ENCODE measurements at regions not wholly inside any gene's neighbourhood (a gene's known extent, or its start where the extent isn't known, plus 50 kb on each side); places are given as distances from the start of the nearest gene placed in this dataset.

DNA sequence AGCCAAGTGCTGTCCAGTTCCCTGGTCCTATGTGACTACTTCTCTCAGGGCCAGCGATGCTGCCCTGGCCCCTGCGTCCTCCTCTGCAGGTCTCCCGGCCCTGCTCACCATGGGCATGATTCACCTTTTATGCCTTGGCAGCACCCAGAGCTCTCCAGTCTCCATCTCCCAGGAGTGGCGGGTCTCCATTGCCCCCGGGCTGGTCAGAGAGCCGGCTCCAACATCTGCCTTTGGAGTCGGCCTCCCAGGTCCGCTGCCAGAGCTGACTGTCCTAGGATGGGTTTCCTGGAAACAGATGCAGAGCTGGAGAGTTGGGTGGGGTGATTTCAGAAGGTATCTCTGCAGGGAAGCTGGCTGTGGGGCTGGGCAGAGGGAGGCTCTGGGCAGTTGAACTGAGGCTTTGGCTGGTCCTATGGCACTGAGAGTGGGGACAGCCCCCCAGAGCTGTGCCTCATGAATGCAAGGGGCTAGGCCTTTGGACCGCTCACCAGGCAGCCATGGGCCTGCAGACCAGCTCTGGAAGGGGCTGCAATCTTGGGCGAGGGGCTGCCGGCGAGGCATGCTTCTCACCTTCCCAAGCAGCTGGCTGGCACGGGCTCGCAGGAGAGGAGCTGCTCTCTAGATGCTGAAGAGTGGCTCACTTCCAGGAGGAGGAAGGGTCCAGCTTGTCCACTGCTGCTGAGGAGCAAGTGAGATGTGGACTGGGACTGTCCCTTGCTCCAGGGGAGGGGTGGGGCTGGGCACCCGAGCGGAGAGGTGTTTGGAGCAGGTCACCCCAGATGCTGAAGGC is 59.8 kb upstream of the HS6ST1 start:
- TF ChIP-seq, protein P1, sequence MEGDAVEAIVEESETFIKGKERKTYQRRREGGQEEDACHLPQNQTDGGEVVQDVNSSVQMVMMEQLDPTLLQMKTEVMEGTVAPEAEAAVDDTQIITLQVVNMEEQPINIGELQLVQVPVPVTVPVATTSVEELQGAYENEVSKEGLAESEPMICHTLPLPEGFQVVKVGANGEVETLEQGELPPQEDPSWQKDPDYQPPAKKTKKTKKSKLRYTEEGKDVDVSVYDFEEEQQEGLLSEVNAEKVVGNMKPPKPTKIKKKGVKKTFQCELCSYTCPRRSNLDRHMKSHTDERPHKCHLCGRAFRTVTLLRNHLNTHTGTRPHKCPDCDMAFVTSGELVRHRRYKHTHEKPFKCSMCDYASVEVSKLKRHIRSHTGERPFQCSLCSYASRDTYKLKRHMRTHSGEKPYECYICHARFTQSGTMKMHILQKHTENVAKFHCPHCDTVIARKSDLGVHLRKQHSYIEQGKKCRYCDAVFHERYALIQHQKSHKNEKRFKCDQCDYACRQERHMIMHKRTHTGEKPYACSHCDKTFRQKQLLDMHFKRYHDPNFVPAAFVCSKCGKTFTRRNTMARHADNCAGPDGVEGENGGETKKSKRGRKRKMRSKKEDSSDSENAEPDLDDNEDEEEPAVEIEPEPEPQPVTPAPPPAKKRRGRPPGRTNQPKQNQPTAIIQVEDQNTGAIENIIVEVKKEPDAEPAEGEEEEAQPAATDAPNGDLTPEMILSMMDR (conservative IDR thresholded peaks at IDR 0.05; ENCODE audit: low read depth, low read length) = no peak
- no peak for TF ChIP-seq EZH2 (IDR thresholded peaks at IDR 0.05; ENCODE audit: borderline replicate concordance, low read depth, low read length, poor library complexity, severe bottlenecking)

Measured in A673 (cell line).